Right forelimb (tissue), 1 donor: ENCODE measurements at regions not wholly inside any gene's neighbourhood (a gene's known extent, or its start where the extent isn't known, plus 50 kb on each side); places are given as distances from the start of the nearest gene placed in this dataset.

ENCODE experiments used
- DNase-seq: peaks from one replicate; pipeline ENCODE4 v3.0.0-alpha.2; 2018

DNA sequence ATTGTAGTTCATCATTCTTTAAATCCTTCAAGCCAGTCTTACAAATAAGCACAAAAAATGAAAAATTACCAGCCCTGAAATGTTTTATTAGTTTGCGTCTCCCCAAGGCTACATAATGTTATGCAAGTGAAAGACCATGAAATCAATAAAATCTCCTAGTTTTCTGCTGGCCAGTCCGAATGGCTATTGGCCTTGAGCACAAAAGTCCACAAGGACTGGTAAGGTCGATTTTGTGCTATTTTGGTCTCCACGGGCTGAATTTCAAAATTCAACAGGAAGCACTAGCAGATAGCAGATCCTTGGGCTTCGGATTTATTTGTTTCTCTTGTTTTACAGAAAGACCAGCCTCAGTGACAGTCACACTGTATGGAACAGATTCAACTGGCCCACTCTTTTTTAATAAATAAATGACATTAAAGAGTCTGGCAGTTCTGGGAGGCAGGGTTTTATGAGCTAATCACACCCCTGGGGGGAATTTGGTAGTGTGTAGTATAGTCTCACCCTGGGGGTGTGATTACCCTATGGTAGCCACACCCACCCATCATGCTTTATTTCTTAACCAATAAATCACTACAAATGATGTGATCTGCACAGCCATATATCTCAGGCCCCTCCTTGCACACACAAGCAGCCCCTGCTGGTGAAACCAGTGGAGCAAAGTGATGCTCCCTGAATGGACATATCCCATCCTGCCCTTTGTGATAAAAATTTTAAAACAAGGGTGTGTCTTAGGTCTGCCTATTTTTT, 51.1 kb upstream of the TMEM33 start:
- DNase-seq: no peak

DNA sequence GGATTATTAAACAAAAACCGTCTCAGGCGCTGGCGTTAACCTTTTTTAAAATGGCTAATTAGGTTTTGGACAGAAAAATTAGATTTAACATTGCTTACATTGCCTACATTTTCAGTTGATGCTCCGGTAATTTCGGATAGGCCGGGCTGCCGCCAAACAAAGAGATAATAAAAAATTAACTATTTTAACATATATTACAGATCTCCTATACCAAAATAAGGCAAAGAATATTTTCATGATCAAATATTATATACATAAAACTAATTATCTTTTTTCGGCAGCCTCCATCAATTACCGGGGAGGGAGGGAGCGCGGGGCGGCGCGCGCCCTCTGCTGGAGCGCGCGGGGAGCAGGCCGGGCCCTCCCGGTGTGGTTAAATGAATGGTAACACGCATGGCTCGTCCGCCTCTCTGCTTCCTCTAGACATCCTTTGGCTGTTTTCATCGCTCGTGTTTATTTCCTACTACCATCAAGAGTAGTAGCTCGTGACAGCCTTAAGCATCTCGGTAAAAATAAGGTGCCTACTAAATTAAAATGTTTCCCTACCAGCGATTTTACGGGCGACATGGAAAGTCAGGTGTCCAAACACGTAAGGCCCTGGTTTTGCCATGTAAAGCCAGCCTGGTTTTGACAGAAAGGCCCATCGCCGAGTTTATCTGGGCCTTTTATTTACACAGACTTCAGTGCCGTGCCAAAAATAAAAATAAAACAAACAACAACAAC, 52.4 kb upstream of the TMEM33 start:
- DNase-seq: no peak

- peak; percentile 46 for DNase-seq
Measured at GRCh38 chr4:41881981-41882624, 53.1 kb upstream of the TMEM33 start.

- peak; percentile 50 for DNase-seq
Measured at GRCh38 chr4:41880840-41881831, 54.1 kb upstream of the TMEM33 start.

DNA sequence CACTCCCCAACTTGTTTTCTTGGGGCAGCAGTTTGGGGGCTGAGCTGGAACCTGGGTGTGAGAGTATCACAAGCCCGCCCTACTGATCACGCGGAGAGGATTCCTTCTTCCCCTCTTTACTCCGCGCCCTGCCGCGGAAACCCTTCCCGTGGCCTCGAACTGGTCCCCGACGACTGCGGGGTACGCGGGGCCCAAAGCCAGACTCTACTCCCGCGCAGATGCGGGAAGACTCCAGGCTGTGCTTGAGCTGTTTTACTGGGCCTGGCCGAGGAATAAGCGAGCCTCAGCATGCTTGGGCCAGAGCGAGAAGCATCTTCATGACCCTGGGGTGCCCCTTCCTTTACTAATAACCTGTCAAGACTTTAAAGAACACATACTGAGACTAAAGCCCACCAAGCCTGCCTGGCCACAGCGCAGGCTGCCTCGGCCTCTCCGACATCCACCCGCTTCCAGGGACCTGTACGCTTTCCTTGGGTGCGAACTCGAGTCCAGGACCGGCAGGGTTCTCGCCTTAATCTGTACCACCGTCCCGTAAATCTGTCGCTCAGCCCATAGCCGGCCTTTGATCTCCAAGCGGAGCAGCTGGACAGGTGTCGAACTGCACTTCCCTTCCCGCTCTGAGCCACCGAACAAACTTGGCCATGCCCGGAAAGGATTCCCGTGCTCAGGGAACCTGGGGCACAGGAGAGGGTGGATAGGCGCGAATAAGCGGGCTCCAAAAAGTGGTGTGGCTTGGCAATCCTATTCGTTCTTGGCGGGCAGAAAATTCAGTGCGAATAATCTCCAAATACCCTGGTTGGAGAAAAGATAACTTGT, 55.0 kb upstream of the TMEM33 start:
- DNase-seq: peak; percentile 52

DNA sequence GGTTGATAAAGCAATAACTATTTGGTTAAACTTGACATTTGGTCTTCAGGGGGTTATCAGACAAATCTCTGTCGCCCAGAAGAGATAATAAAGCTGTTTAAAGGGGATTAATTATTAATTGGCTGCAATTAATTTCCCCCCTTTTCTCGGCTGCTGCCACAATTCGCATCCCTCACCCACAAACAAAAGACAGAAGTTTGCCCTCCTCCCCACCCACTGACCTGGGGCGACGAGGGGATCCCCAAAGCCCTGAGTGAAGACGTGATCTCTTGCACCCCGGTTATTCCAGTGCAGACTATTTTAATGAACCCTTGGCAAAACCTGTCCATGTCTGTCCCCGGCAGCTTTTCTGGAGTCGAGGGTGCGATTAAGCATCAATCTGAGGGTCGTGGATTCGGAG, 55.7 kb upstream of the TMEM33 start:
- no peak for DNase-seq

DNA sequence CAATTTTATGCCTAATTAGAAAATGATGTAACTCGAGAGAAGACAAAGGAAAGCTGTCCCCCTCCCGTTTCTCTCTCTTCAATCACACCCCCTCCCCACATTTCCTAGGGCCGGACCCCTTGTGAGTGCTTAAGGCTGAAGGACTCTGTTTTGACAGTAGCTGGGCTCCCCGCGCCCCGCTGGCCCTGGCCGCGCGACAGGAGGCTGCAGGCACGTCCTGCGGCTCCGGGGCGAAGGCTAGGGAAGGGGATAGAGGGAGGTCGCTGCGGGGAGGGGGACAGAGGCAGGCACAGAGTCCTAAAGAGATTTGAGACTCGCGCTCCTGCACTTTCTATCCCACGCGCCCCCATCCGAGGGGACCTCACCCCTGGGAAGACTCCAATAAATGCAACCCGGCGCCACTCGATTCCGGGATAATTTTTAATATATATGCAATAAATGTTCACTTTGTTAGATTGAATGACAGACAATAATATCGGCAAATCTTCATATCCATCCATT, 56.2 kb upstream of the TMEM33 start:
- DNase-seq: no peak

DNA sequence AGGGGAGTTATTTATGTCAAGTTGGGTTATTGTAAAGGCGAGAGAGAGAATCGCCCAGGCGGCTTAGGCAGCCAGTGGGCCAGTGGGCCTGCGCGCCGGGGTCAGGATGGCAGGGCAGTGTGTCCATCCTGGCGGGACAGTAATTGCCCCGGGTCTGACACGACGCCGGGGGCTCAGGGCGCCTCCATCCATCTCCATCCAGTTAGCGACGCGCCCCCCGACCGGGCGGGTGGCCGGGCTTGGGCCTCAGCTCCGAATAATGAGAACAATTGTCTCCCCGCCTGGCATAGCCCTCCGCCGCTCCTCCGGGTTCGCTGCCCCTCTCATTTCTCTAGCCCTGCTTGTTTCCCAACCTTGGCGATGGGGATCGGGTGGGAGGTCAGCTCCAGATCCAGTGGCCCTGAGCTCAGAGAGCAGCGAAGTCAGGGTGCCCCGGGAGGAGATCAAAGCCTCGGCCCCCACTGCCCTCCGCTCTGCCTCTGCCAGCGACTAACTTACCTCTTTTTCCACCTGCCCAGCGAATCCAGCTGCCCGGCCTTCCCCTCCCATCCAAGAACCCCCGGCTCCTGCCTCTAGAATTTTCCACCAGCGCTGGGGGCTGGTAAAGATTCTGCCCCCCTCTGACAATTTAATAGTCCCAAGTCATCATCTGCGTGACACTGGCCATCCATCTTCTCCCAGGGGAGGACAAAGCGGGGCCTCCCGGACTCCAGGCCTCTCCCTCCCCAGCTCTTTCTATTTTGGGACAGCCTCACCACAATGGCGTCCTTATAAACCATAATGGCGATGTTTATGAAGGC, 56.9 kb upstream of the TMEM33 start:
- DNase-seq: no peak

- no peak for DNase-seq
Measured at GRCh38 chr4:41877020-41877796, 58.0 kb upstream of the TMEM33 start.

DNA sequence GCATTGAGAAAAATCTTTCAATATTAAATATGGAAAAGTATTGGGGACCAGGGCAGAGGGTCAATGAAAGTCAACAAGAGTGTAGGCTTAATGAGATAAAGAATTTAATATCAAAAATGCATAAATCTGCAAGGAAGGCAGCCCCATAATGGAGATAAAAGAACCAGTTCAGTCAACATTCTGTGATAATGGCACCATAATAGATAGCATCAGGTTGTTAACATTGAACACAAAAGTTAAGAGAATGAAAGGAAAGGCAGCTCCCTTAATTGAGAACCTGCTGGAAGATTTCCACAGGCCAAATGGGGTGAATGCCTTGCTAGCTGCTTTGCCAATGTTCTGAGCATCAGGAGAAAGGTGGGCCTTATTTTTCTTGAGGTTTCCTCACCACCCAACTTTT, 60.4 kb upstream of the TMEM33 start:
- DNase-seq: no peak

- DNase-seq: no peak
Measured at GRCh38 chr4:41874398-41874797, 60.8 kb upstream of the TMEM33 start.

- no peak for DNase-seq
Measured at GRCh38 chr4:41873380-41874295, 61.6 kb upstream of the TMEM33 start.

DNA sequence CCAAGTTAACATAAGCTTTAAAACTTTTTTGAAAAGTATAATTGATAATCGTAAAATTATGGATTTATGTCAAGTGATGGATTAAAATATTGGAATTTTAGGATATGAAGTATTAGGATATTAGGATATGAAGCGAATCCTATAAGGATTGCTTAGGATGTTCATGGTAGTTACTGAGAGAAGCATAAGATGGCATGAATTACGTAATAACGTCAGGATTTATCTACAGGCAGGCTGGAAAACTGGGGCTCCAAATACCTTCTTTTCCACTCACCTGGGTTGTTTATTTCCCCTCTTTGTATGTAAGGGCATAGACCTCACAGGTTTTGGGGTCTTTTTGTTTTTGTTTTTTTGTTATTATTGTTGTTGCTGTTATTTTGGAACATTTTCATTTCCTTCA, 65.2 kb upstream of the TMEM33 start:
- DNase-seq: no peak

DNA sequence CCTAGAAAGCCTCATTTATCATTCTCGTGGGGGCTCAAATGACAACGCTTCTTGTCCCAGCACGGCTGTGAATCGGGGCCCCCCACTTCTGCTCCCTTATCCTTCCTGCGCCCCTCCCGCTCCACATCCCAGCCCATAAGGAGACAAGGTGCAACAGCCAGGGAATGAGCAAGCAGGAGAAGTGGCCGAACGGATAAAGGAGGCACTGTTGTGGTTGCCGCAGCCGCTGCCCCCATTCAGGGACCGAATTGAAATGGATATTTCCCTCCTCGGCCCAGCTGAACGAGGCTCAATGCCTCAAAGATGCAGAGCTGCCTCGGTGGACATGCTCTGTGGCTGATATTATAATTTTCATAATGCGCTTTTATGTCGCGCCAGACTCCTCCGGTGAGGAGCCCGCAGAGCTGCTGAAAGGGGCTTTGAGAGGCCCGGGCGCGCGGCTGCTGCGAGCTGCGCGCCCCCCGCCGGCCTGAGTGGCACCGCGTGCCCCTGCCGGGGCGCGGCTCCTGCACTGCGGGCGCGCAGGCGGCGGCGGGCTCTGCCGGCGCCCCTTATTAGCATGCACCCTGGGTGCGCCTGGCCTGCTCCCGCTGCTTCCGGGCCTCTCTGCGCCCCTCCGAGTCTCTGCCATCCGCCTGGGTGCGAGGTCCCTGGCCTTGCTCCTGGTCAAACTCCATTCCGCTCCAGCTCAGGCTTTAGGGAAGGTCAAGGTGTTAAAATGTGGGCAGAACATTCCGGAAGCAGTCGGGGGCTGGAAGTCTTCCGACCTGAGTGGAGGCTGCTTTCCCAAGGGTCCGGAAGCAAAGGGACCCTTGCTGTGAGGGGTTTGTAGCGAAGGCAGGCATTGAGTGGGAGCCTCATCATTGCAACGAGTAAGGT, 68.2 kb upstream of the TMEM33 start:
- DNase-seq: no peak

- no peak for DNase-seq
Measured at GRCh38 chr4:41865981-41866798, 69.0 kb upstream of the TMEM33 start.

- DNase-seq: no peak
Measured at GRCh38 chr4:41865306-41865980, 69.8 kb upstream of the TMEM33 start.
